MM.1S (cell line): ENCODE measurements at regions not wholly inside any gene's neighbourhood (a gene's known extent, or its start where the extent isn't known, plus 50 kb on each side); places are given as distances from the start of the nearest gene placed in this dataset.

ENCODE experiments used
- DNase-seq: peaks from one replicate; pipeline ENCODE4 v3.0.0-alpha.2; 2015
- H2AFZ ChIP-seq: fragments of 300-600 bp; sonication (generic); 2 replicates; pipeline ENCODE4 v1.6.0; 2016; ENCODE audit warnings: antibody characterized with exemption, low read length
- H3F3A ChIP-seq: fragments of 300-600 bp; sonication (generic); 2 replicates; pipeline ENCODE4 v1.6.1; 2016; ENCODE audit warnings: mild to moderate bottlenecking, antibody characterized with exemption, low read length, moderate library complexity, mixed read lengths; ENCODE audit not compliant: insufficient read depth
- H3K27ac ChIP-seq: fragments of 300-600 bp; sonication (generic); 2 replicates; pipeline ENCODE4 v1.5.1; 2016; ENCODE audit warnings: mild to moderate bottlenecking, low read length
- H3K27me3 ChIP-seq: fragments of 300-600 bp; sonication (generic); replicated peaks from 2 replicates; pipeline ENCODE4 v1.6.0; 2016; ENCODE audit warnings: low read length; ENCODE audit not compliant: insufficient read depth
- H3K36me3 ChIP-seq: fragments of 300-600 bp; sonication (generic); replicated peaks from 2 replicates; pipeline ENCODE4 v1.6.1; 2016; ENCODE audit warnings: mild to moderate bottlenecking, low read length, mixed read lengths; ENCODE audit not compliant: insufficient read depth
- H3K4me1 ChIP-seq: fragments of 300-600 bp; sonication (generic); 2 replicates; pipeline ENCODE4 v1.6.1; 2016; ENCODE audit warnings: low read length, mixed read lengths
- H3K4me2 ChIP-seq: fragments of 300-600 bp; sonication (generic); 2 replicates; pipeline ENCODE4 v1.6.0; 2016; ENCODE audit warnings: low read depth, low read length
- H3K4me3 ChIP-seq: fragments of 300-600 bp; sonication (generic); 2 replicates; pipeline ENCODE4 v1.5.1; 2016; ENCODE audit warnings: low read length, mixed read lengths
- H3K79me2 ChIP-seq: fragments of 300-600 bp; sonication (generic); 2 replicates; pipeline ENCODE4 v1.6.1; 2016; ENCODE audit warnings: mixed run types, low read length, mixed read lengths
- H3K9ac ChIP-seq: fragments of 300-600 bp; sonication (generic); 2 replicates; pipeline ENCODE4 v1.6.1; 2016; ENCODE audit warnings: low read length, mixed read lengths
- H3K9me2 ChIP-seq: fragments of 300-600 bp; sonication (generic); replicated peaks from 2 replicates; pipeline ENCODE4 v1.6.1; 2016; ENCODE audit warnings: mild to moderate bottlenecking, low read length, mixed read lengths; ENCODE audit not compliant: insufficient read depth
- H3K9me3 ChIP-seq: fragments of 300-600 bp; sonication (generic); replicated peaks from 2 replicates; pipeline ENCODE4 v1.6.1; 2016; ENCODE audit warnings: mild to moderate bottlenecking, low read length, mixed read lengths; ENCODE audit not compliant: insufficient read depth
- H4K20me1 ChIP-seq: fragments of 300-600 bp; sonication (generic); 2 replicates; pipeline ENCODE4 v1.6.1; 2016; ENCODE audit warnings: mild to moderate bottlenecking, low read length, moderate library complexity, mixed read lengths; ENCODE audit not compliant: insufficient read depth
- EZH2 ChIP-seq: fragments of 300-600 bp; sonication (generic); optimal IDR thresholded peaks from 2 replicates; pipeline ENCODE3; 2017; ENCODE audit warnings: low read depth, mild to moderate bottlenecking, antibody characterized with exemption, low read length, mixed read lengths
- EZH2phosphoT487 ChIP-seq: fragments of 300-600 bp; sonication (generic); IDR thresholded peaks from 2 replicates; pipeline ENCODE4 v1.6.1; 2018; ENCODE audit warnings: antibody characterized with exemption, low read length
- TF ChIP-seq, protein P1 (sequence below): fragments of 300-600 bp; sonication (generic); IDR thresholded peaks from 2 replicates; pipeline ENCODE4 v1.5.1; 2016; ENCODE audit warnings: antibody characterized with exemption, low read length, mixed read lengths

DNA sequence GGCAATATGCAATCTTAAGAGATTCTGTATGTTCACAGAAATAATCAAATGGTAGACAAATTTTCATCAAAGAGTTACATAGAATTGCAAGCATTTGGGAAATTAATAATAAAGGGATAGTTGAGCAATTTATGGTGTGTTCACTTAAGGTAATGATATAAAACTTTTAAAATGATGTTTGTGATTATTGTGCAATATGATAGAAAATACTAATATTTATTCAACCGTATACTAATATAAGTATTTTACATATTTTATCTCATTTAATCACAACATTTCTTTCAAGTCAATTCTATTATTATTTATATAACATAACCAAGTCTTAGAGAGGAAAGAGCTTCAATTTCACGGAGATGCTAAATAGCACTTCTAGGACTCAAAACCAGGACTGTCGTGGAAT, 716.8 kb upstream of the MIR17HG start:
- Histone ChIP-seq H3K9me2 (no peaks in the 10 kb centered on the region), H3F3A (no peaks in the 10 kb centered on the region), H3K4me1 (peaks cover 4% of the 10 kb centered on the region; the same call in 1 of the 2 replicates), H3K36me3 (no peaks in the 10 kb centered on the region), H3K4me3 (no peak overlapping the region), H3K79me2 (no peaks in the 10 kb centered on the region), H3K9ac (no peak overlapping the region), H3K9me3 (no peaks in the 10 kb centered on the region), H4K20me1 (no peaks in the 10 kb centered on the region), H3K27me3 (no peaks in the 10 kb centered on the region), H3K27ac (no peak overlapping the region), H3K4me2 (no peak overlapping the region), H2AFZ (no peak overlapping the region)
- no peak for TF ChIP-seq EZH2
- TF ChIP-seq, protein P1, sequence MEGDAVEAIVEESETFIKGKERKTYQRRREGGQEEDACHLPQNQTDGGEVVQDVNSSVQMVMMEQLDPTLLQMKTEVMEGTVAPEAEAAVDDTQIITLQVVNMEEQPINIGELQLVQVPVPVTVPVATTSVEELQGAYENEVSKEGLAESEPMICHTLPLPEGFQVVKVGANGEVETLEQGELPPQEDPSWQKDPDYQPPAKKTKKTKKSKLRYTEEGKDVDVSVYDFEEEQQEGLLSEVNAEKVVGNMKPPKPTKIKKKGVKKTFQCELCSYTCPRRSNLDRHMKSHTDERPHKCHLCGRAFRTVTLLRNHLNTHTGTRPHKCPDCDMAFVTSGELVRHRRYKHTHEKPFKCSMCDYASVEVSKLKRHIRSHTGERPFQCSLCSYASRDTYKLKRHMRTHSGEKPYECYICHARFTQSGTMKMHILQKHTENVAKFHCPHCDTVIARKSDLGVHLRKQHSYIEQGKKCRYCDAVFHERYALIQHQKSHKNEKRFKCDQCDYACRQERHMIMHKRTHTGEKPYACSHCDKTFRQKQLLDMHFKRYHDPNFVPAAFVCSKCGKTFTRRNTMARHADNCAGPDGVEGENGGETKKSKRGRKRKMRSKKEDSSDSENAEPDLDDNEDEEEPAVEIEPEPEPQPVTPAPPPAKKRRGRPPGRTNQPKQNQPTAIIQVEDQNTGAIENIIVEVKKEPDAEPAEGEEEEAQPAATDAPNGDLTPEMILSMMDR, result no peak
- TF ChIP-seq EZH2phosphoT487, result no peak
- DNase-seq, result no peak

DNA sequence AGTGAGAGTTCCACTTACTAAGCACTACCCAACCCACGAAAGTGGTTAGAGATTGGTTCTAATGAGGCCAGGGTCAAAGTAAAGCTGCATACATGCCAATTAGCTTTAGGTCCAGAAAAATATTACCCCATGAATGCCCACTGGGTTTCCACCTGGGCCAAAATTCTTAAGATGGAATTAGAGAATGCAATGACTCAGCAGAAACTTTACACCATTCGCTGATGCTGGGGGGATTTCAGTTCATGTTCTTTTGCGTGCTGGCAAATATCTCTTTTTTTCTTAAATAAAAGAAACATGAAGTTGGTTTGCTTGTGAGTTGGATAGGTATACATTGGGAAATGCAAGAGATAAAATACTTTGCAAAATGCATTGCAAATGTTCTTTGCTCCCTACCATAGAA, 715.3 kb upstream of the MIR17HG start:
- Histone ChIP-seq H3K36me3 (no peaks in the 10 kb centered on the region), H3K79me2 (no peaks in the 10 kb centered on the region), H3K9me3 (no peaks in the 10 kb centered on the region), H3K4me1 (peaks cover 4% of the 10 kb centered on the region; the same call in 1 of the 2 replicates), H3F3A (no peaks in the 10 kb centered on the region), H2AFZ (no peak overlapping the region), H3K4me2 (no peak overlapping the region), H3K9ac (no peak overlapping the region), H3K4me3 (no peak overlapping the region), H3K9me2 (no peaks in the 10 kb centered on the region), H4K20me1 (no peaks in the 10 kb centered on the region), H3K27ac (no peak overlapping the region), H3K27me3 (no peaks in the 10 kb centered on the region)
- DNase-seq, result no peak
- TF ChIP-seq, protein P1, result no peak
- TF ChIP-seq EZH2 (no peak), EZH2phosphoT487 (no peak)

DNA sequence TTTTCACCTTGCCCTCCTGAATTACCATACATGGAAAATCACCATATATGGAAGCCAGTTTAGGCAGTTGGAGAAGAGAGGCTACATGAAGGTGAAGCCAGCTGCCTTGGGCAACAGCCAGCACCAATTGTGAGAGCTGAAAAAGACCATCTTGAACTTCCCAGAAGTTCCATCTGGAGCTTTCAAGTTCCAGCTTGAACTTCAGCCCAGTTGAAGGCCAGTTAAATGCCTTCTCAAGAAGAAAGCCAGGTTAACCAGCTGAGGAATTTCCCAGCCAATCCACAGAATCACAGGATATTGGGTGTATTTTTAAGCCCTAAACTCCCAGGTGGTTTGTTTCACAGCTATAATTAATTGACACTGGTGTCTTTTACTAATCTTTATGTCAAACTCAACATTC, 713.6 kb upstream of the MIR17HG start:
- no peaks in the 10 kb centered on the region for H3K9me2 ChIP-seq
- no peak overlapping the region for H3K4me2 ChIP-seq
- no peak overlapping the region for H3K4me3 ChIP-seq
- H3K36me3 ChIP-seq, result no peaks in the 10 kb centered on the region
- no peak overlapping the region for H2AFZ ChIP-seq
- H3K79me2 ChIP-seq, result no peaks in the 10 kb centered on the region
- no peaks in the 10 kb centered on the region for H3K9me3 ChIP-seq
- H3K27ac ChIP-seq, result no peak overlapping the region
- H3K9ac ChIP-seq, result no peak overlapping the region
- DNase-seq, result no peak
- no peaks in the 10 kb centered on the region for H3K27me3 ChIP-seq
- H3F3A ChIP-seq, result no peaks in the 10 kb centered on the region
- TF ChIP-seq EZH2phosphoT487, result no peak
- TF ChIP-seq, protein P1, result no peak
- TF ChIP-seq EZH2, result no peak
- no peaks in the 10 kb centered on the region for H3K4me1 ChIP-seq
- H4K20me1 ChIP-seq, result no peaks in the 10 kb centered on the region

DNA sequence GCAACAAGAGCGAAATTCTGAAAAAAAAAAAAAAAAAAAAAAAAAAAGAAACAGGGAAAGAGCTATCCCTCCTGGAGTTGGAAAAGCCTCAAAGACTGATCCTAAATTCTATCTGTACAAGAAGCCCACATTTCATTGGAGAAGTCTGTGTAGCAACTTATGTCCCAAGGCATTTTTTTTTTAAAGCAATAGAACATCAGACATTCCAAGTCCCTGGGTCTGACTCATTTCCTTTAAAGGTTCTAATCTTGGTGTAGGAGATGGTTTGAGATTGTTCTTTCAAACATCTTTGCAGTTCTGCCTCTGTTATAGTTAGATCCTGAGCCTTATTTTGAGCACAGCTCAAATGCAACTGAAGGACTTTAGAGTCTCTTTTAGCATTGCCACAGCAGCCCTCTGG, 706.5 kb upstream of the MIR17HG start:
- Histone ChIP-seq H3K79me2 (no peaks in the 10 kb centered on the region), H3K27ac (no peak overlapping the region), H3K9ac (no peak overlapping the region), H3F3A (no peaks in the 10 kb centered on the region), H3K4me2 (no peak overlapping the region), H3K27me3 (no peaks in the 10 kb centered on the region), H3K36me3 (no peaks in the 10 kb centered on the region), H4K20me1 (no peaks in the 10 kb centered on the region), H3K9me2 (no peaks in the 10 kb centered on the region), H3K4me3 (no peak overlapping the region), H3K4me1 (no peaks in the 10 kb centered on the region), H2AFZ (no peak overlapping the region), H3K9me3 (no peaks in the 10 kb centered on the region)
- DNase-seq, result no peak
- TF ChIP-seq EZH2phosphoT487 (no peak), EZH2 (no peak)
- TF ChIP-seq, protein P1, result no peak
